Kidney epithelial cell (primary cell): ENCODE measurements at regions not wholly inside any gene's neighbourhood (a gene's known extent, or its start where the extent isn't known, plus 50 kb on each side); places are given as distances from the start of the nearest gene placed in this dataset.

ENCODE experiments used
- DNase-seq: peaks from one replicate; pipeline ENCODE4 v3.0.0-alpha.2; 2010; ENCODE audit warnings: low read depth
- H3K27me3 ChIP-seq: 2 replicates; pipeline ENCODE4 v1.6.0; 2011; ENCODE audit warnings: low read length; ENCODE audit not compliant: control insufficient read depth, insufficient read depth
- H3K36me3 ChIP-seq: 2 replicates; pipeline ENCODE4 v1.5.1; 2011; ENCODE audit warnings: low read length; ENCODE audit not compliant: control insufficient read depth, insufficient read depth
- H3K4me3 ChIP-seq: 2 replicates; pipeline ENCODE4 v1.5.1; 2011; ENCODE audit warnings: low read depth, mild to moderate bottlenecking, control low read depth, low read length
- TF ChIP-seq, protein P1 (sequence below): IDR thresholded peaks from 2 replicates; pipeline ENCODE4 v1.5.1; 2011; ENCODE audit warnings: mild to moderate bottlenecking, moderate library complexity, low read length, control low read depth, inconsistent platforms; ENCODE audit not compliant: insufficient read depth, poor library complexity, severe bottlenecking

- TF ChIP-seq, protein P1, sequence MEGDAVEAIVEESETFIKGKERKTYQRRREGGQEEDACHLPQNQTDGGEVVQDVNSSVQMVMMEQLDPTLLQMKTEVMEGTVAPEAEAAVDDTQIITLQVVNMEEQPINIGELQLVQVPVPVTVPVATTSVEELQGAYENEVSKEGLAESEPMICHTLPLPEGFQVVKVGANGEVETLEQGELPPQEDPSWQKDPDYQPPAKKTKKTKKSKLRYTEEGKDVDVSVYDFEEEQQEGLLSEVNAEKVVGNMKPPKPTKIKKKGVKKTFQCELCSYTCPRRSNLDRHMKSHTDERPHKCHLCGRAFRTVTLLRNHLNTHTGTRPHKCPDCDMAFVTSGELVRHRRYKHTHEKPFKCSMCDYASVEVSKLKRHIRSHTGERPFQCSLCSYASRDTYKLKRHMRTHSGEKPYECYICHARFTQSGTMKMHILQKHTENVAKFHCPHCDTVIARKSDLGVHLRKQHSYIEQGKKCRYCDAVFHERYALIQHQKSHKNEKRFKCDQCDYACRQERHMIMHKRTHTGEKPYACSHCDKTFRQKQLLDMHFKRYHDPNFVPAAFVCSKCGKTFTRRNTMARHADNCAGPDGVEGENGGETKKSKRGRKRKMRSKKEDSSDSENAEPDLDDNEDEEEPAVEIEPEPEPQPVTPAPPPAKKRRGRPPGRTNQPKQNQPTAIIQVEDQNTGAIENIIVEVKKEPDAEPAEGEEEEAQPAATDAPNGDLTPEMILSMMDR: no peak
- Histone ChIP-seq H3K27me3 (no peaks in the 10 kb centered on the region), H3K36me3 (no peaks in the 10 kb centered on the region), H3K4me3 (no peak overlapping the region)
- no peak for DNase-seq
These were observed 274.7 kb upstream of the CTNNB1 start for GRCh38 chr3:40924559-40925141.

DNA sequence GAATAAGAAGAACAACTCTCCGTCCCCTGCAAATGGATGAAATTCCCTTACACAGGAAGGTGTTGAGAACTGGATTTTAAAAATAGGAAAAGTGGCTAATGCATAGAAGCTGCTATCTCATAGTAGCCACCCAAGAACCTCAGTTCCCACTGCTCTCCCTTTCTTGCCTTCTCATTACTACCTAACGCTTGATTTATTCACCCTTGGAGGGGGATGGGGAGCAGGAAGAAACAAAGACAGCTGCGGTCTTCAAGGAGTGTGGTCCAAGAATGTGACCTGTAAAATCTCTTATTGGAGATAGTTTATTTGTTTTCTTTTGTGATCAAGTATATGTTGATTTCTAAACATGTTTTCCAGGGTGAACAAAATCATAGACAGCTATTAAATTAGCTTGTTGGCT, 274.1 kb upstream of the CTNNB1 start:
- Histone ChIP-seq H3K36me3 (no peaks in the 10 kb centered on the region), H3K4me3 (no peak overlapping the region), H3K27me3 (no peaks in the 10 kb centered on the region)
- no peak for DNase-seq
- TF ChIP-seq, protein P1: no peak

GRCh38 chr3:40930131-40930538, 269.2 kb upstream of the CTNNB1 start:
- Histone ChIP-seq H3K27me3 (no peaks in the 10 kb centered on the region), H3K4me3 (no peak overlapping the region), H3K36me3 (no peaks in the 10 kb centered on the region)
- DNase-seq: no peak
- TF ChIP-seq, protein P1: no peak

GRCh38 chr3:40930756-40931155, 268.5 kb upstream of the CTNNB1 start:
- DNase-seq: no peak
- Histone ChIP-seq H3K4me3 (no peak overlapping the region), H3K27me3 (no peaks in the 10 kb centered on the region), H3K36me3 (no peaks in the 10 kb centered on the region)
- TF ChIP-seq, protein P1: no peak

GRCh38 chr3:40938591-40938990, 260.7 kb upstream of the CTNNB1 start:
- H3K36me3 ChIP-seq: no peaks in the 10 kb centered on the region
- no peaks in the 10 kb centered on the region for H3K27me3 ChIP-seq
- TF ChIP-seq, protein P1: no peak
- DNase-seq: no peak
- H3K4me3 ChIP-seq: no peak overlapping the region
